ENCODE measurements at regions not wholly inside any gene's neighbourhood (a gene's known extent, or its start where the extent isn't known, plus 50 kb on each side); places are given as distances from the start of the nearest gene placed in this dataset.
"Not testable (repeated sequence)": the region's sequence is repeated elsewhere in the genome, so short reads cannot be mapped to it uniquely, and the experiment has no call there.

DNA sequence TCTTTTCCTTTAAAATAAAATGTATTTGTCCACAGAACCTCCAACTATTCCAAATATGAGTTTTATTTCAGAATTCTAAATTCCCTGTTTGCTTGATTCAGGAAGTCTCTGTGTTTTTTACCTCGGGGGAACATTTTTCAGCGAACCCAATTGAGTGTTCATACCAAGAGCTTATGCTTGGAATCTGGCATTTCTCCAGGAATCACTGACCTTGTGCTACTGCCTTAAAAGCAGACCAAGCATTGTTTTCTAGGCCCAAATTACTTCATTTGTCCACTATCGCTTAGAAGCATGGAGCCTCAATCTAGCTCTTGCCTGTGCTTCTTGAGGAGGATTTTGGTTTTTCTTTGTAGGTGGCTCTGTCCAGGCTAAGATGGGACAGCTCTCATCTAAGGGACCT lies 59.4 kb downstream of the EBLN1 start:
- peak; percentile 1 for DNase-seq (ENCODE audit: low read depth)

DNA sequence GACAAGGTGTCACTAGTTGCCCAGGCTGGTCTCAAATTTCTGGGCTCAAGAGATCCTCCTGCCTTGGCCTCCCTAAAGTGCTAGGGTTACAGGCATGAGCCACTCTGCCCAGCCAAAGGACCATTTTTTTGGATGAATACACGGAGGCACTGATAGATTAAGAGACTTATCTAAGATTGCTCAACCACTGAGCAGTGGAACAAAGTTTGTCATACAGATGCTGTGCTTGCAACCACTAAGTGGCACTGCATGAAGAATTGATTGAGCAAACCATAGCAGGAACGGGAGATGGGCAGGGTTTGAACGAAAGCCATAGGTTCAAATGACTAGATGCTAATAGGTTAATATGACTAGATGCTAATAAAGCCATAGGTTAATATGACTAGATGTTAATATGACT lies 61.1 kb downstream of the EBLN1 start:
- no peak for DNase-seq (ENCODE audit: low read depth)

DNA sequence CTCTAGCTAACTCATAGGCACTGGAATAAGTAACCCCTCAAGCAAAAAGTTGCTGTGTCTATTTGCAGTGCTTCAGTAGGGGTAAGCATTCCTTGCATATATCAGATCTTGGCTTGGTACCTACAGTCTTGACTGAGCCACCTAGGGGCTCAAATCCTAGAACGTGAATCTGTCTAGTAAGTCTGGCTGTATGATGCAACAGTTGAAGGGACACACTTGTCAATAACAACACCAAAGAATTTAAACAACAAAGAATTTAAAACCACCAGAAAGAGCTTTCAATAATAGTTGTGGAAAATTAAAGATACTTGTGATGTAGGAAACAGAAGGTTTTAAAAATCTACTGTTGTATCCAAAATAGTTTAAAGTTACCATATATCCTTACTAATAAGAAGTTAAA lies 65.4 kb downstream of the EBLN1 start:
- DNase-seq (ENCODE audit: low read depth), result no peak

DNA sequence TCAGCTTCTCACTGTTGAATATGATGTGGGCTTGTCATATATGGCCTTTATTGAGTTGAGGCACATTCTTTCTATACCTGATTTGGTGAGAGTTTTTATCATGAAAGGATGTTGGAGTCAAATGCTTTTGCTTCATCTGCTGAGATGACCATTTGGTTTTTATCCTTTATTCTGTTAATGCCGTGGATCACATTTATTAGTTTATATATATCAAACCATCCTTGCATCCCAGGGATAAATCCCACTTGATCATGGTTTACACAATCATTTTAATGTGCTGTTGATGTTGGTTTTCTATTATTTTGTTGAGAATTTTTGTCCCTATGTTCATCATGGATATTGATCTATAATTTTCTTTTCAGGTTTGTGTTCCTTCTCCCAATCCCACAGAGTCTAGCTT lies 67.0 kb downstream of the EBLN1 start:
- no peak for DNase-seq (ENCODE audit: low read depth)

DNA sequence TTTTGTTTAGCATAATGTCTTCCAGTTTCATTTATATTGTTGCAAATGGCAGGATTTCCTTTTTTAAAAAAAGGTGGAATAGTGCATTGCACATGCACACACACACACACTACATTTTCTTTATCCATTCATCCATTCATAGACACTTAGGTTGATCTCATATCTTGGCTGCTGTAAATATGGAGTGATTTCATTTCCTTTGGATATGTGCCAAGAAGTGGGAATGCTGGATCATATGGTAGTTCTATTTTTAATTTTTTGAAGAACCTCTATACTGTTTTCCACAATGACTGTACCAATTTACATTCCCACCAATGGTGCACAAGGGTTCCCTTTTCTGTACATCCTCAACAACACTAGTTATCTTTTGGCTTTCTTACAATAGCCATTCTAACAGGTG lies 68.9 kb downstream of the EBLN1 start:
- no peak for DNase-seq (ENCODE audit: low read depth)

DNA sequence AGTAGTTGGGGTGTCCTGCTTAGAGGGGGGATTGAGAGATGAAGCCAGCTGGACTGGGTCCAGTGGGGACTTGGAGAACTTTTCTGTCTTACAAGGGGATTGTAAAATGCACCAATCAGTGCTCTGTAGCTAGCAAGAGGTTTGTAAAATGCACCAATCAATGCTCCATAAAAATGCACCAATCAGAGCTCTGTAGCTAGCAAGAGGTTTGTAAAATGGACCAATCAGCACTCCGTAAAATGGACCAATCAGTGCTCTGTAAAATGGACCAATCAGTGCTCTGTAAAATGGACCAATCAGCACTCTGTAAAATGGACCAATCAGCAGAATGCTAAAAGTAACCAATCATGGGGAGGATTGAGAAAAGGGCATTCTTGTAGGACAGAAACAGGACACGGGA lies 71.9 kb downstream of the EBLN1 start:
- not testable (repeated sequence) for DNase-seq (ENCODE audit: low read depth)

DNA sequence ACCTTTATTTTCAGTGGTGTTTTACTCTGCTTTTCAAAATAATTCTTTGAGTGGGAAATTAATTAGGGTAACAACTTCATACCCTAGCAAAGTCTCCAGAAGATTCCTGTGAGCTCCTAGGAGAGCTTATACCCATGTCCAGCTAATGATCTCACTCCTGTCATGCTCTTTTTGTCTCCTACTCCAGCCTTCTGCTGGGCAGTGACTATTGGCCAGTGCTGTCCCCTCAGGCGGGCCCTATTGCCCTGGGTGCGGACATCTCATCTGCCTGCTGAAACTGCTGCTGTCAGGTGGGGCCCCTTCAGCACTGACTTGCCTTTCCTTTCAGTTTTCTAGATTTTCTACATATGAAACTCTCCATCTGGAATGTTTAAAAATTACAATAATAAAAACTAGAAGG lies 80.3 kb downstream of the EBLN1 start:
- DNase-seq (ENCODE audit: low read depth), result no peak

DNA sequence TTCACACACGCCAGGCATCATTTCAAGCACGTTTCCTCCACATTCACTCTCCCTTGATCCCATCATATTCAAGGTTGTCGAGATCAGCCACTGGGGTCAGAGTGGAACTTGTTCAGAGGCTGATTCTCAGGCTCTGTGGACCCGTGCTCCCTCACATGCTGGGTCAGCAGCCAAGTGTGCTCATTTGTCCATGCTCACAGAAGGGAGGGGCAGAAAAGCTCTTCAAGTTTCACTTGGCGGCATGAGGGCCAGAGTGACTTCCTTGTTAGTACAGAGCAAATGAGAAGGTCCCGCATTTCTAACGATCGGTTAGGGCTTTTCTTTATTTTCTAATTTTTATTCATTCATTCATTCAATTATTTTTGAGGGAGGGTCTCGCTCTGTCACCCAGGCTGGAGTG lies 82.2 kb downstream of the EBLN1 start:
- DNase-seq (ENCODE audit: low read depth), result no peak

DNA sequence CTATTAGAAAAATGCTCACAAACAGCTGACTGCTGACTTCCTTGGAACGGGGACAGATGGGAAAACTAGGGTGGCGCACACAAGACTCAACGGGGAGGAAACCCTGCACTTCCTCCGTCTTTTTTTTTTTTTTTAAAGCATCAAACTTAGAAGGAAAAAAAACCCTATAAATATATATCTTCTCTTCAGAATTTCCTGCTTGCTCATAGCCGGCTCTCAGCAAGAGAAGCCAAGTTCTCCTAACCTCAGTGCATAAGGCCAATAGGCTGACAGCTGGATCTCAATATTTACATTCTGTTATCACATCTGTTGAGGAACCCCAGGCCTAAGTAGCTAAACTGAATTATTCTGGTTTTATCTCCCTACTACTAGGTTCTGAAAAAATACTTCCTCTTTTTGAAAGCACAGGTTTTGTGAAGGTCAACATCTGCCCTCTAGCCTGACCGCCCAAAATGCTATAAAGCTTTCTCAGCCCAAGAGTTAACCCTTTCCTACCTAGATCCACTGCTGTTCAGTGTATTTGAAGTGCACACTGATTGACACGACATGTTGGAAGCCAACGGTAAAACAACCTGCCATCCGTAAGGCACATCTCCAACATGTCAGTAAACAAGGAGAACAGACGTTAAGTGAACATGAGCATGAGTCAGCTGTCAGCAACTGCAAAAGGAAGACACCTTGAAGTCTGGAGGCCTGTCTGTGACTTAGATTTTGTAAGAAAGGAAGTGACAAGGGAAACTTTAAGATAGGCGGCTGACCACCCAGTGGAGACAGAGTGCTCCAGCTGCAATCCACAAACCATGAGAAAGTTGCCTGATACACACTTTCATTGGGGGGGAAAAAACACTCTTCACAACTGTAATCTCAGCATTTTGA lies 83.8 kb downstream of the EBLN1 start:
- no peak for DNase-seq (ENCODE audit: low read depth)

DNA sequence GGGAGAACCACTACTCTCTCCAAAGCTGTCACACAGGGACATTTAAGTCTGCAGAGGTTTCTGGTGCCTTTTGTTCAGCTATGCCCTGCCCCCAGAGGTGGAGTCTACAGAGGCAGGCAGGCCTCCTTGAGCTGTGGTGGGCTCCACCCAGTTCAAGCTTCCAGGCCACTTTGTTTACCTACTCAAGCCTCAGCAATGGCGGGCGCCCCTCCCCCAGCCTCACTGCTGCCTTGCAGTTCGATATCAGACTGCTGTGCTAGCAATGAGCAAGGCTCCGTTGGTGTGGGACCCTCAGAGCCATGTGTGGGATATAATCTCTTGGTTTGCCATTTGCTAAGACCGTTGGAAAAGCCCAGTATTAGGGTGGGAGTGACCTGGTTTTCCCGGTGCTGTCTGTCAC lies 87.0 kb downstream of the EBLN1 start:
- not testable (repeated sequence) for DNase-seq (ENCODE audit: low read depth)

DNA sequence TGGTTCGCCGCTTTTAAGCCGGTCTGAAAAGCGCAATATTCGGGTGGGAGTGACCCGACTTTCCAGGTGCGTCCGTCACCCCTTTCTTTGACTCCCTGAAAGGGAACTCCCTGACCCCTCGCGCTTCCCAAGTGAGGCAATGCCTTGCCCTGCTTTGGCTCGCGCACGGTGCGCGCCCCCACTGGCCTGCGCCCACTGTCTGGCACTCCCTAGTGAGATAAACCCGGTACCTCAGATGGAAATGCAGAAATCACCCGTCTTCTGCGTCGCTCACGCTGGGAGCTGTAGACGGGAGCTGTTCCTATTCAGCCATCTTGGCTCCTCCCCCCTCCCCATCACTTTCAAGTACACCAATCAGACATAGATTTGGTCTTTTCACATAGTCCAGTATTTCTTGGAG lies 88.2 kb downstream of the EBLN1 start:
- not testable (repeated sequence) for DNase-seq (ENCODE audit: low read depth)

DNA sequence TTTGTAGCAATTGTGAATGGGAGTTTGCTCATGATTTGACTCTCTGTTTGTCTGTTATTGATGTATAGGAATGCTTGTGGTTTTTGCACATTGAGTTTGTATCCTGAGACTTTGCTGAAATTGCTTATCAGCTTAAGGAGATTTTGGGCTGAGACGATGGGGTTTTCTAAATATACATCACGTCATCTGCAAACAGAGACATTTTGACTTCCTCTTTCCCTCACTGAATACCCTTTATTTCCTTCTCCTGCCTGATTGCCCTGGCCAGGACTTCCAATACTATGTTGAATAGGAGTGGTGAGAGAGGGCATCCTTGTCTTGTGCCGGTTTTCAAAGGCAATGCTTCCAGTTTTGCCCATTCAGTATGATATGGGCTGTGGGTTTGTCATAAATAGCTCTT lies 96.6 kb downstream of the EBLN1 start:
- not testable (repeated sequence) for DNase-seq (ENCODE audit: low read depth)

DNA sequence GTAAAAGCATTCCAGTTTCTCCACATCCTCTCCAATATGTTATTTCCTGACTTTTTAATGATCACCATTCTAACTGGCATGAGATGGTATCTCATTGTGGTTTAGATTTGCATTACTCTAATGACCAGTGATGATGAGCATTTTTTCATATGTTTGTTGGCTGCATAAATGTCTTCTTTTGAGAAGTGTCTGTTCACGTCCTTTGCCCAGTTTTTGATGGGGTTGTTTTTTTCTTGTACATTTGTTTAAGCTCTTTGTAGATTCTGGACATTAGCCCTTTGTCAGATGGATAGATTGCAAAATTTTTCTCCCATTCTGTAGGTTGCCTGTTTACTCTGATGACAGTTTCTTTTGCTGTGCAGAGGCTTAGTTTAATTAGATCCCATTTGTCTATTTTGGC lies 97.7 kb downstream of the EBLN1 start:
- not testable (repeated sequence) for DNase-seq (ENCODE audit: low read depth)

DNA sequence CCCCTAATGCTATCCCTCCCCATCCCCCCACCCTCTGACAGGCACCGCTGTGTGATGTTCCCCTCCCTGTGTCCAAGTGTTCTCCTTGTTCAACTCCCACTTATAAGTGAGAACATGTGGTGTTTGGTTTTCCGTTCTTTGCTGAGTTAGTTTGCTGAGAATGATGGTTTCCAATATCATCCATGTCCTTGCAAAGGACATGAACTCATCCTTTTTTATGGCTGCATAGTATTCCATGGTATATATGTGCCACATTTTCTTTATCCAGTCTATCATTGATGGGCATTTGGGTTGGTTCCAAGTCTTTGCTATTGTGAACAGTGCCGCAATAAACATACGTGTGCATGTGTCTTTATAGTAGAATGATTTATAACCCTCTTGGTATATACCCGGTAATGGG lies 98.2 kb downstream of the EBLN1 start:
- DNase-seq (ENCODE audit: low read depth), result not testable (repeated sequence)

DNA sequence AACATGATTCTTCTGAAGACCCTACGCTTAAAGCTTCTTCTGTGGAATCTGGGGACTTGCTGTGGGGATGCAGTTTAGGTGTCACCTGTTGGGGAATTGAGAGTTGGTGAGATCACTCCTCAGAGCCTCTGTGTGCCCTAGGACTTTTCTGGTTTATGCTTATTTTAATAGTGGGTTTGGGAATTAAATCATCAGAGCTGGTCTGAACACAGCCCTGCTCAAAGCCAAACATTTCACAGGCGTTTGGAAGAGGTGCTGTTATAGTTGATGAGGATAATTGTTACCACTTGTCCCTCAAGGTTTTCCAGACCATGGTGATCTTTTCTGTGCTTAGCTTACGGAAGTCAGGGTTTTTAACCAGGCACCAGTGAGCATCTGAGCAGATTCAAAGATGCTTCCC lies 106.1 kb downstream of the EBLN1 start:
- DNase-seq (ENCODE audit: low read depth), result no peak

DNA sequence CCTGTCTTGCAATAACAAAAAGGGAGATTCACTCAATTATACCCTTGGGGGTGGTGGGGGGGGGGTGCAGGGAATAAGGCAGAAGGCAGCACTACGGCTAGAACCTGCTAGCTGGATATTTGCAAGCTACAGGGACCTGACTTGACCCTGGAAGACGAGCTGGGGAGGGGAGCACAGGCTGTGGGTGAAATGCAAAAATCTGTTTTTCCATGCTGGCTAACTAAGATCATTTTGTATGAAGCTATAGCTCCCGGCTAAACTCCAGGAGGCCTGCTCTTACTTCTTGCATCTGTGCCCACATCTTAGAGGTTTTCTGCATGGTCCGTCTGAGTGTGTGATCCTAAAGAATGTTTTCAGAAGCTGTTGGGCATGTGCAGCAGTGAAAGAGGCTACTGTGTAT lies 106.6 kb downstream of the EBLN1 start:
- DNase-seq (ENCODE audit: low read depth), result no peak

DNA sequence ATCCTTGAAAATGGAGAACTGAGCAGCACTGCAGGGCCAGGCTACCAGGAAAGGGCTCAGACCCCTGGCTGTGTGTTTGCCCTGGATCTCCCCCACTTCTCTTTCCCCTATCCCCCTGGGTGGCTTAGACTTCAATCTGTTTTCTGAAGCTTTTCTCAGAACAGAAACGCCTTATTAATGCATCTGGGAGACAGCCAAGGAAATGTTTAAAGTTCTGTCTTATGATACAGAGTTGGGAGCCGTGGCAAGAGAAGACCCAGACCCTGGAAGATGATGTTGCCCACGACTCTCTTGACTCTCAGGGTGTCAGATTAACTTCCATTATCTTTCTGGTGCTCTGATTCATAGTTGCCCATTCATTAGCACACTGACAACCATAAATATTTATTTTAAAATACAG lies 107.1 kb downstream of the EBLN1 start:
- no peak for DNase-seq (ENCODE audit: low read depth)

DNA sequence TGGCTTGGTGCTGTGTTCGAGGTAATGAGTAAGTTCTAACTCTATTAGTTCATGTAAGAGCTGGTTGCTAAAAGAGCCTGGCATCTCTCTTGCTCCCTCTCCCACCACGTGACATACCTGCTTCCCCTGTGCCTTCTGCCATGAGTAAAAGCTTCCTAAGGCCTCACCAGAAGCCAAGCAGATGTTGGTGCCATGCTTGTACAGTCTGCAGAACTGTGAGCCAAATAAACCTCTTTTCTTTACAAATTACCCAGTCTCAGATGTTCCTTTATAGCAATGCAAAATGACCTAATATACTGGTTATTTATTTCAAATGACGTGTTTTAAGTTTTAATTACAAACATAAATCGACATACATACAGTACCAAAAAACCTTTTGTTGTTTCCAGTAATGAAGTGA lies 101.7 kb upstream of the DNAJC1 start:
- no peak for DNase-seq (ENCODE audit: low read depth)

DNA sequence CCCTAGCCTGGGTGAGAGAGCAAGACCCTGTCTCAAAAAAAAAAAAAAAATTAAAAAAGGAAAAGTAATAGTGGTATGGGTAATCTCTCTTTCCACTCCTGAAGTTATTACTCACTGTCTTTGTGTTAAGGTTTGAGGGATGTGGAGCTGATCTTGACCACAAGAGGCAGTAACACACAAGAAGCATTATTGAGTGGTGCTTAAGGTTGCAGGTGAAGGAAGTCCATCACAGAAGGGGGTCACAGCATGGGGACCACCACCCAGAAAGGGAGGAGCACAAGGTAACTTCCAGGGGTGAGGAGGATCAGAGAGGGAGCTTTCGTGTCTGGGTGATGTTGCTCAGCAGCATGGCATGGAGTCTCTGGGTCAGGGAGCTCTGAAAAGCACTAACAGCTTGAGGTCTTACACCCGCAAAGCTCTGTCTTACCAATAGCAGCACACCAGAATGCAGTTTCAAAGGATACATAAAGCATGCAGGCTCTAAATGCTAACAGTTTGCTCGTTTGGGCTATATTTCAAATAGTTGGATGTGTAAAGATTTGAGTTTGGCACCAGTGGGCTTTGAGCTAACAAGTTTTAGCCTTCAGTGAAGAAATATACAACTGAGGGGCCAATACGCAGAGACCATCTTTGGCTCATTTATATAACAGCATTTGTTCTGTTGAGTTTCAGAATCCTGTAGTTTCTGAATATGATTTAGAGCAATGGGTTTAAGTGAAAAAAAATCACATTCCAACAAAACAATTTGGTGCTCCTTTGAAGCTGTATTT lies 100.4 kb upstream of the DNAJC1 start:
- DNase-seq (ENCODE audit: low read depth), result peak; percentile 1

DNA sequence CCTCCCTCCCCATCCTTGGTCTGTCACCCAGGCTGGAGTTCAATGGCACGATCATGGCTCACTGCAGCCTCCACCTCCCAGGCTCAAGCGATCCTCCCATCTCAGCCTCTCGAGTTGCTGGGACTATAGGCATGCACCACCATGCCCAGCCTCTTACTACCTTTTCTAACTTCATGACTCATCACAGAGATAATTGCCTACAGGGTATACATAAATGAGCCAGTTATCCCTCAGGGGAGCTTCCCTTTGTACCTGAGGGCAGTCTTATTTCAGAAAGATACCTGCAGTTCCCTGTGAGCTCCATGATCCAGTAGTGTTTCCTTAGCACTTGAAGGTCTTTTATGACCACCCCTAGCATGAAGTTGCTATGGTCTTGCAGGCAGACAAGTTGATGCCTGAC lies 94.2 kb upstream of the DNAJC1 start:
- no peak for DNase-seq (ENCODE audit: low read depth)

DNA sequence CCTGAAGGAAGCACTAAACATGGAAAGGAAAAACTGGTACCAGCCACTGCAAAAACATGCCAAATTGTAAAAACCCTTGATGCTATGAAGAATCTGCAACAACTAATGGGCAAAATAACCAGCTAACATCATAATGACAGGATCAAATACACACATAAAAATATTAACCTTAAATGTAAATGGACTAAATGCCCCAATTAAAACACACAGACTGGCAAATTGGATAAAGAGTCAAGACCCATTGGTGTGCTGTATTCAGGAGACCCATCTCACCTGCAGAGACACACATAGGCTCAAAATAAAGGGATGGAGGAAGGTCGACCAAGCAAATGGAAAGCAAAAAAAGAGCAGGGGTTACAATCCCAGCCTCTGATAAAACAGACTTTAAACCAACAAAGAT lies 87.7 kb upstream of the DNAJC1 start:
- DNase-seq (ENCODE audit: low read depth), result not testable (repeated sequence)

DNA sequence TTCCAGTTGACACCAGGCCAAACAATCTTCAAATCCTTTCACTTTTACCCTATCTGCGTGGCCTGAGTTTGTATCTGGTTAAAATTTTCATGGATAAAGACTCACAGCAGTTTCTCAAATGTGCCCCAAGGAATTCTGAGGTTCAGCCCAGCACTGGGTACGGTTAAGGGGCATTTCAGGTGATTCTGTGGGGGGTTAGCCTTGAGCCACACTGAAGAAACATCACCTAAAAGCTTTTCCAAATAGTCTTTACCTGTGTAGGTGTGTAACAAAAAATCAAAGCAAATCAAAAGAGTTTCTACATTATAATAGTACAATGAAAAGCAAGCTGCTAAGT lies 83.8 kb upstream of the DNAJC1 start:
- DNase-seq (ENCODE audit: low read depth), result no peak

DNA sequence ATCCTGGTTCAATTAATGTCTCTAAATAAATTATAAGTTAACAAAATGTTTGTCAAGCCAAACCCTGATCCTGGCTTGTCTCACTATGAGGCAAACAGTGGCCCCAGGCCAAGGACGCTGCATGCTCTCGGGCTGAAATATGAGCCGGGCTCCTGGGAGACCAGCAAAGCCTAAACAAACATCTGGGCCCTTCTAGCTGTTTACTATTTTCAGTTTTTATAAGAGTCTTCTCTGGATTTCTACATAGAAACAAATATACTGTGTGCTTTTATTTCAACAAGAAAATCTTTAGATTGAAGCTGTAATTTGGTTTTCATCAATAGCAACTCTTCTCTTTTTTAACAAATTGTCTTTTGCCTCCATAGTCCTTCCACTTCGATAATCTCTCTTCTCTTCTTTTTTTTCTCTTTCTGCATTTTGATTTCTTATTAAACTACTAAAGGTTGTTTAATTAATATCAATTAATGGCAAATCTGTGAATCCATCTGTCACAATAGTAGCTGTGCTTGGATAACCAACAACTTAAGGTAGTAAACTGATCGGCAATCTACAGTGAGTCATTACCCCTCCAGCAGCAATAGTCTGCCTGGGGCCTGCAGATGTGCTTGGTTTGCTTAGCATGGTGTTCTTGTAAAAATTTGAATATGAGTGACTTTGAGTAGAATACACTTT lies 83.3 kb upstream of the DNAJC1 start:
- peak; percentile 62 for DNase-seq (ENCODE audit: low read depth)
